Neutrophil (primary cell): ENCODE measurements at regions not wholly inside any gene's neighbourhood (a gene's known extent, or its start where the extent isn't known, plus 50 kb on each side); places are given as distances from the start of the nearest gene placed in this dataset.

Experiments used
- H3K27ac ChIP-seq: fragments of 200-600 bp; sonication (generic); 2 replicates; pipeline ENCODE4 v1.5.1; 2016; ENCODE audit warnings: mild to moderate bottlenecking, moderate library complexity
- H3K27me3 ChIP-seq: fragments of 200-600 bp; sonication (generic); 2 replicates; pipeline ENCODE4 v1.6.0; 2016; ENCODE audit warnings: mild to moderate bottlenecking
- H3K36me3 ChIP-seq: fragments of 200-600 bp; sonication (generic); 2 replicates; pipeline ENCODE4 v1.5.1; 2017
- H3K4me1 ChIP-seq, 2 experiments: fragments of 200-600 bp in 1 of 2; sonication (generic) in 1 of 2; 1 replicate in 1 of 2; 2 replicates in 1 of 2; pipeline versions ENCODE4 v1.5.1 to v1.6.1; 2013 to 2016; ENCODE audit warnings: low read depth in 1 of 2, low read length in 1 of 2, mild to moderate bottlenecking in 1 of 2, moderate library complexity in 1 of 2; ENCODE audit not compliant: control insufficient read depth in 1 of 2, insufficient read depth in 1 of 2
- H3K4me3 ChIP-seq, 2 experiments: fragments of 200-600 bp in 1 of 2; sonication (generic) in 1 of 2; 1 replicate in 1 of 2; 2 replicates in 1 of 2; pipeline ENCODE4 v1.5.1; 2013 to 2016; ENCODE audit warnings: low read depth in 1 of 2, low read length in 1 of 2, mild to moderate bottlenecking in 1 of 2, moderate library complexity in 1 of 2
- H3K9me3 ChIP-seq: fragments of 200-600 bp; sonication (generic); 2 replicates; pipeline ENCODE4 v1.5.1; 2016
- CTCF ChIP-seq: fragments of 200-600 bp; sonication (generic); IDR thresholded peaks from 2 replicates; pipeline ENCODE4 v1.5.1; 2016; ENCODE audit warnings: antibody characterized with exemption

- H3K4me1 ChIP-seq = peaks cover 18 to 20% of the 10 kb centered on the region in 2 experiments
- no peaks in the 10 kb centered on the region for H3K9me3 ChIP-seq
- H3K36me3 ChIP-seq = no peaks in the 10 kb centered on the region
- H3K27me3 ChIP-seq = no peaks in the 10 kb centered on the region
- TF ChIP-seq CTCF = no peak
- peak overlapping the region; percentile 57 for H3K27ac ChIP-seq
- no peak overlapping the region for H3K4me3 ChIP-seq
These were observed 77.0 kb upstream of the INHBA start for GRCh38 chr7:41779918-41780317.

- Histone ChIP-seq H3K36me3 (no peaks in the 10 kb centered on the region), H3K27me3 (no peaks in the 10 kb centered on the region), H3K27ac (no peak overlapping the region), H3K4me3 (no peak overlapping the region), H3K9me3 (no peaks in the 10 kb centered on the region), H3K4me1 (peaks cover 18 to 20% of the 10 kb centered on the region in 2 experiments)
- TF ChIP-seq CTCF = no peak
These were observed 75.2 kb upstream of the INHBA start for GRCh38 chr7:41777894-41778596.

GRCh38 chr7:41774966-41775365 is 72.1 kb upstream of the INHBA start:
- H3K4me1 ChIP-seq = peaks cover 13 to 15% of the 10 kb centered on the region in 2 experiments
- no peak for TF ChIP-seq CTCF
- no peak overlapping the region for H3K4me3 ChIP-seq
- no peak overlapping the region for H3K27ac ChIP-seq
- no peaks in the 10 kb centered on the region for H3K36me3 ChIP-seq
- no peaks in the 10 kb centered on the region for H3K27me3 ChIP-seq
- no peaks in the 10 kb centered on the region for H3K9me3 ChIP-seq

- H3K27ac ChIP-seq = no peak overlapping the region
- no peaks in the 10 kb centered on the region for H3K9me3 ChIP-seq
- H3K4me1 ChIP-seq = peaks cover 6% of the 10 kb centered on the region in 2 experiments
- H3K36me3 ChIP-seq = no peaks in the 10 kb centered on the region
- no peaks in the 10 kb centered on the region for H3K27me3 ChIP-seq
- H3K4me3 ChIP-seq = no peak overlapping the region
- TF ChIP-seq CTCF = no peak
These were observed 70.9 kb upstream of the INHBA start for GRCh38 chr7:41773756-41774155.

- Histone ChIP-seq H3K9me3 (no peaks in the 10 kb centered on the region), H3K27me3 (no peaks in the 10 kb centered on the region), H3K36me3 (no peaks in the 10 kb centered on the region), H3K4me3 (no peak overlapping the region), H3K27ac (no peak overlapping the region), H3K4me1 (no peaks in the 10 kb centered on the region)
- TF ChIP-seq CTCF = no peak
These were observed 68.8 kb upstream of the INHBA start for GRCh38 chr7:41771717-41772116.
